Vagina (tissue), 2 donors: ENCODE measurements at regions not wholly inside any gene's neighbourhood (a gene's known extent, or its start where the extent isn't known, plus 50 kb on each side); places are given as distances from the start of the nearest gene placed in this dataset.

Source experiments
- DNase-seq, 2 donors: peaks; one replicate each; pipeline ENCODE4 v3.0.0-alpha.2; 2017; ENCODE audit errors: extremely low spot score in 2 of 2
- H3K27ac ChIP-seq: fragments of 200-600 bp; sonication (generic); one replicate; pipeline ENCODE4 v1.5.1; 2019
- H3K27me3 ChIP-seq: fragments of 200-600 bp; sonication (generic); one replicate; pipeline ENCODE4 v1.5.1; 2019
- H3K36me3 ChIP-seq, 2 donors: fragments of 200-600 bp; sonication (generic); one replicate each; pipeline ENCODE4 v1.5.1; 2017 to 2019
- H3K4me1 ChIP-seq: fragments of 200-600 bp; sonication (generic); one replicate; pipeline ENCODE4 v1.5.1; 2019
- H3K4me3 ChIP-seq, 2 donors: fragments of 200-600 bp; sonication (generic); 1 replicate in 1 of 2; 2 replicates in 1 of 2; pipeline ENCODE4 v1.5.1; 2016 to 2019
- H3K9me3 ChIP-seq: fragments of 200-600 bp; sonication (generic); one replicate; pipeline ENCODE4 v1.5.1; 2019
- CTCF ChIP-seq, 3 experiments: fragments of 450-650 bp in 2 of 3; fragments of 200-600 bp in 1 of 3; sonication (generic) in 1 of 3; IDR thresholded peaks; one replicate each; pipeline ENCODE4 v1.5.1; 2017 to 2019; ENCODE audit warnings: antibody characterized with exemption in 3 of 3, mild to moderate bottlenecking in 2 of 3, moderate library complexity in 2 of 3
- POLR2A ChIP-seq, 2 donors: fragments of 450-650 bp; IDR thresholded peaks; one replicate each; pipeline ENCODE4 v1.6.1; 2017; ENCODE audit warnings: antibody characterized with exemption in 2 of 2, mild to moderate bottlenecking in 2 of 2, moderate library complexity in 2 of 2
- POLR2AphosphoS5 ChIP-seq, 2 donors: sonication (generic); formaldehyde crosslinking; IDR thresholded peaks; one replicate each; pipeline ENCODE4 v1.9.0; 2017; ENCODE audit warnings: antibody characterized with exemption in 2 of 2, mild to moderate bottlenecking in 2 of 2, low read depth in 1 of 2; ENCODE audit not compliant: insufficient read depth in 1 of 2
- intact Hi-C: fragments of 100-400 bp; cut with DNase I; formaldehyde crosslinking; loops from one replicate; pipeline ENCODE4 v1.15.1; 2023

DNA sequence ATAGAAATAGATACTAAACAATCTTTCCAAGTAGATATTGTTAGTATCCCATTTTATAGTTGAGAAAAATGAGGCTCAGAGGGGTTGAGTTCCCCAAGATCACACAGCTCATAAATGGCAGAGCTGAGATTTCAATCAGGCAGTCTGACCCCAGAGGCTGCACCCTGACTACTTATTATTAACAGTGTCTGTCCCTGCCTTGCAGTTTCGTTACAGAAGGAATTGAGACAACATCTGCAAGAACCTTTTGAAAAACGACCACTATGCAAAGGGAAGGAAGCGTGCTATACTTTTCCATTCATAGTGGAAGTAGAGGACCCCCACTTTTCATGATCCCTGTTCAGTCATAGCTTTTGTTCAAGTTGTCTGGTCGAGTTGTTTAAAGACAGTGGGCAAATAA, 53.2 kb upstream of the SEC11C start:
- Histone ChIP-seq H3K9me3 (no peaks in the 10 kb centered on the region), H3K27ac (no peak overlapping the region), H3K36me3 (no peaks in the 10 kb centered on the region), H3K4me3 (no peak overlapping the region), H3K4me1 (no peaks in the 10 kb centered on the region), H3K27me3 (no peaks in the 10 kb centered on the region)
- DNase-seq: no peak
- intact Hi-C loops: no loop called here
- TF ChIP-seq CTCF (IDR thresholded peaks at IDR 0.05) (no peak), POLR2A (IDR thresholded peaks at IDR 0.05) (no peak), POLR2AphosphoS5 (IDR thresholded peaks at IDR 0.05; ENCODE audit: insufficient read depth in 1 of 2, low read depth in 1 of 2) (no peak)

DNA sequence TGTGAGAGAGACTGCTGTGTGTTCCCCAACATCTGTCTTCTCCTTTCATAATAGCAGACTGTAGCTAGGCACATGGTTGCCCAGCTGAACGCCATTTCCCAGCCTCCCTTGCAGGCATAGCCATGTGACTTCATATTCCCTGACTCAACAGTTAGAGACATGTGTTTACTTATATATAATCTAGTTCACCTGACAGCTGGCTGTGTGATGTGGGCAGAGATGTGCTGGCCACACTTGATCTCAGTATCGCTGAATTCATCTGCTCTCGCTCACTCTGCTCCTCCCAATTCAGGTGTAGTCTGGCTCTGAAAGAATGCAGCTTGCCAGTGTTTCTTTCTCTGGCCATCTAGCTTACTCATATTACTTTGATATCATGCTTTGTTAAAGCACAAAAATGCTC, 52.3 kb upstream of the SEC11C start:
- intact Hi-C loops: no loop called here
- Histone ChIP-seq H3K4me3 (no peak overlapping the region), H3K27ac (no peak overlapping the region), H3K4me1 (no peaks in the 10 kb centered on the region), H3K36me3 (no peaks in the 10 kb centered on the region), H3K9me3 (no peaks in the 10 kb centered on the region), H3K27me3 (no peaks in the 10 kb centered on the region)
- no peak for DNase-seq
- TF ChIP-seq POLR2AphosphoS5 (IDR thresholded peaks at IDR 0.05; ENCODE audit: insufficient read depth in 1 of 2, low read depth in 1 of 2) (no peak), POLR2A (IDR thresholded peaks at IDR 0.05) (no peak), CTCF (IDR thresholded peaks at IDR 0.05) (no peak)
